HFFc6 (cell line): ENCODE measurements at regions not wholly inside any gene's neighbourhood (a gene's known extent, or its start where the extent isn't known, plus 50 kb on each side); places are given as distances from the start of the nearest gene placed in this dataset.

Experiments used
- DNase-seq: peaks from one replicate; pipeline ENCODE4 v3.0.0-alpha.2; 2018
- H3K27ac Mint-ChIP-seq: 2 replicates; pipeline ENCODE4 v1.8.0; 2020; ENCODE audit warnings: mild to moderate bottlenecking, mixed read lengths
- H3K27me3 Mint-ChIP-seq: 2 replicates; pipeline ENCODE4 v1.8.0; 2021; ENCODE audit warnings: mild to moderate bottlenecking, moderate library complexity, mixed read lengths; ENCODE audit not compliant: insufficient read depth
- H3K36me3 Mint-ChIP-seq: 2 replicates; pipeline ENCODE4 v1.8.0; 2021; ENCODE audit warnings: low read depth, mixed read lengths
- H3K4me1 Mint-ChIP-seq: 2 replicates; pipeline ENCODE4 v1.8.0; 2020; ENCODE audit warnings: low read depth, mixed read lengths
- H3K4me3 Mint-ChIP-seq: 2 replicates; pipeline ENCODE4 v1.8.0; 2020; ENCODE audit warnings: mild to moderate bottlenecking, moderate library complexity, mixed read lengths
- H3K9me3 Mint-ChIP-seq: 2 replicates; pipeline ENCODE4 v1.8.0; 2020; ENCODE audit warnings: mild to moderate bottlenecking, mixed read lengths
- CTCF ChIP-seq: fragments of 200-600 bp; sonication (generic); IDR thresholded peaks from 2 replicates; pipeline ENCODE4 v1.5.0; 2021; ENCODE audit warnings: antibody characterized with exemption, mild to moderate bottlenecking

GRCh38 chr7:33748793-33749192, 156.5 kb upstream of the BMPER start:
- Mint-ChIP-seq H3K9me3 (no peaks in the 10 kb centered on the region), H3K4me3 (no peak overlapping the region), H3K36me3 (no peaks in the 10 kb centered on the region), H3K4me1 (peaks cover 43% of the 10 kb centered on the region), H3K27ac (no peak overlapping the region), H3K27me3 (peaks cover 10% of the 10 kb centered on the region)
- no peak for DNase-seq
- no peak for TF ChIP-seq CTCF

- TF ChIP-seq CTCF, result no peak
- Mint-ChIP-seq H3K9me3 (no peaks in the 10 kb centered on the region), H3K27ac (no peak overlapping the region), H3K27me3 (peaks cover 10% of the 10 kb centered on the region), H3K4me1 (peaks cover 51% of the 10 kb centered on the region), H3K4me3 (no peak overlapping the region), H3K36me3 (no peaks in the 10 kb centered on the region)
- DNase-seq, result peak; percentile 37
Observed at GRCh38 chr7:33750177-33750576, 155.2 kb upstream of the BMPER start.

GRCh38 chr7:33751443-33751842, 153.9 kb upstream of the BMPER start:
- no peak for TF ChIP-seq CTCF
- Mint-ChIP-seq H3K36me3 (no peaks in the 10 kb centered on the region), H3K27ac (no peak overlapping the region), H3K27me3 (peaks cover 10% of the 10 kb centered on the region), H3K4me3 (no peak overlapping the region), H3K4me1 (peaks cover 43% of the 10 kb centered on the region), H3K9me3 (no peaks in the 10 kb centered on the region)
- no peak for DNase-seq

GRCh38 chr7:33753881-33754525, 151.3 kb upstream of the BMPER start:
- H3K27me3 Mint-ChIP-seq, result peaks cover 2% of the 10 kb centered on the region; the same call in 1 of the 2 replicates
- peaks cover 45% of the 10 kb centered on the region for H3K4me1 Mint-ChIP-seq
- peak overlapping the region; percentile 5; the same call in 1 of the 2 replicates for H3K27ac Mint-ChIP-seq
- TF ChIP-seq CTCF, result no peak
- H3K36me3 Mint-ChIP-seq, result no peaks in the 10 kb centered on the region
- peak overlapping the region; percentile 37 for H3K4me3 Mint-ChIP-seq
- no peak for DNase-seq
- H3K9me3 Mint-ChIP-seq, result no peaks in the 10 kb centered on the region

GRCh38 chr7:33754933-33755928, 150.1 kb upstream of the BMPER start:
- no peak overlapping the region for H3K27ac Mint-ChIP-seq
- H3K27me3 Mint-ChIP-seq, result peaks cover 2% of the 10 kb centered on the region; the same call in 1 of the 2 replicates
- H3K9me3 Mint-ChIP-seq, result no peaks in the 10 kb centered on the region
- no peak overlapping the region for H3K4me3 Mint-ChIP-seq
- no peak for DNase-seq
- no peaks in the 10 kb centered on the region for H3K36me3 Mint-ChIP-seq
- H3K4me1 Mint-ChIP-seq, result peaks cover 38% of the 10 kb centered on the region
- no peak for TF ChIP-seq CTCF
